IMR-90 (cell line): ENCODE measurements at regions not wholly inside any gene's neighbourhood (a gene's known extent, or its start where the extent isn't known, plus 50 kb on each side); places are given as distances from the start of the nearest gene placed in this dataset.

Experiments
- ATAC-seq: fragments of 200-7000 bp; cut with Tn5 transposase; 2 replicates; pipeline ENCODE4 v1.9.1; 2020; ENCODE audit warnings: low read depth, mild to moderate bottlenecking, moderate library complexity
- BruUV-seq: library from RNA; stranded (reverse); fragments of 400-500 nt; replicated peaks from 2 replicates; lab custom pipeline; 2021; lab: Mats Ljungman, UMichigan
- CTCF ChIA-PET: fragments of 300-600 bp; formaldehyde crosslinking; extraction: SDS; loops from one replicate; lab custom pipeline; 2021; ENCODE audit warnings: antibody characterized with exemption; lab: Yijun Ruan, JAX
- POLR2A ChIA-PET: fragments of 300-600 bp; sonication (Branson Sonifier 250); formaldehyde crosslinking; loops from one replicate; lab custom pipeline; 2022; ENCODE audit warnings: antibody characterized with exemption; ENCODE audit not compliant: unreplicated experiment; lab: Charles Lee
- DNase-seq: peaks from one replicate; pipeline ENCODE4 v3.0.0; 2013
- H2AFZ ChIP-seq: replicated peaks from 2 replicates; pipeline ENCODE3; 2013; ENCODE audit warnings: low read length, mild to moderate bottlenecking; ENCODE audit not compliant: poor library complexity
- H2AK5ac ChIP-seq: 2 replicates; pipeline ENCODE4 v1.6.1; 2013; ENCODE audit warnings: low read depth, low read length, inconsistent platforms
- H2AK9ac ChIP-seq: replicated peaks from 2 replicates; pipeline ENCODE3; 2013; ENCODE audit warnings: mild to moderate bottlenecking, low read depth, low read length, moderate library complexity; ENCODE audit not compliant: poor library complexity
- H2BK120ac ChIP-seq: 2 replicates; pipeline ENCODE4 v1.6.1; 2013; ENCODE audit warnings: low read depth, low read length, inconsistent platforms
- H2BK15ac ChIP-seq: 3 replicates; pipeline ENCODE4 v1.6.1; 2013; ENCODE audit warnings: low read depth, low read length, inconsistent platforms
- H2BK20ac ChIP-seq: 2 replicates; pipeline ENCODE4 v1.6.1; 2013; ENCODE audit warnings: low read depth, mild to moderate bottlenecking, inconsistent platforms, low read length, moderate library complexity
- H2BK5ac ChIP-seq: 2 replicates; pipeline ENCODE4 v1.6.1; 2013; ENCODE audit warnings: mild to moderate bottlenecking, low read depth, low read length, inconsistent platforms; ENCODE audit not compliant: poor library complexity, severe bottlenecking
- H3K14ac ChIP-seq: replicated peaks from 2 replicates; pipeline ENCODE4 v1.6.1; 2013; ENCODE audit warnings: low read depth, low read length, inconsistent platforms
- H3K18ac ChIP-seq: 2 replicates; pipeline ENCODE4 v1.6.1; 2013; ENCODE audit warnings: low read depth, low read length, control low read depth
- H3K23ac ChIP-seq: 2 replicates; pipeline ENCODE4 v1.6.1; 2013; ENCODE audit warnings: low read depth, low read length, inconsistent platforms
- H3K27ac ChIP-seq: 2 replicates; pipeline ENCODE4 v1.5.1; 2013; ENCODE audit warnings: mild to moderate bottlenecking, control low read depth, low read length; ENCODE audit not compliant: insufficient read depth
- H3K27me3 ChIP-seq: 2 replicates; pipeline ENCODE4 v1.6.1; 2013; ENCODE audit warnings: low read length; ENCODE audit not compliant: control insufficient read depth, insufficient read depth
- H3K36me3 ChIP-seq: 2 replicates; pipeline ENCODE4 v1.6.1; 2013; ENCODE audit warnings: low read length, mixed read lengths; ENCODE audit not compliant: control insufficient read depth, insufficient read depth
- H3K4ac ChIP-seq: 2 replicates; pipeline ENCODE4 v1.6.1; 2013; ENCODE audit warnings: low read depth, low read length, inconsistent platforms
- H3K4me1 ChIP-seq: 2 replicates; pipeline ENCODE4 v1.6.1; 2013; ENCODE audit warnings: low read length, mixed read lengths; ENCODE audit not compliant: control insufficient read depth, insufficient read depth
- H3K4me2 ChIP-seq: 2 replicates; pipeline ENCODE4 v1.6.1; 2013; ENCODE audit warnings: low read depth, mild to moderate bottlenecking, control low read depth, low read length, moderate library complexity
- H3K4me3 ChIP-seq: 2 replicates; pipeline ENCODE4 v1.5.1; 2013; ENCODE audit warnings: low read depth, mild to moderate bottlenecking, control low read depth, low read length, moderate library complexity; ENCODE audit not compliant: insufficient read depth
- H3K56ac ChIP-seq: 2 replicates; pipeline ENCODE4 v1.6.1; 2013; ENCODE audit warnings: low read length, inconsistent platforms; ENCODE audit not compliant: insufficient read depth; ENCODE audit errors: extremely low read depth
- H3K79me1 ChIP-seq, 2 experiments: 2 replicates each; pipeline ENCODE4 v1.6.1; 2013; ENCODE audit warnings: low read length in 2 of 2, inconsistent platforms in 1 of 2, low read depth in 1 of 2
- H3K9ac ChIP-seq: 2 replicates; pipeline ENCODE4 v1.6.1; 2013; ENCODE audit warnings: low read depth, low read length, control low read depth
- H3K9me1 ChIP-seq: 2 replicates; pipeline ENCODE4 v1.6.1; 2013; ENCODE audit warnings: low read length, inconsistent platforms; ENCODE audit not compliant: insufficient read depth
- H3K9me3 ChIP-seq: 2 replicates; pipeline ENCODE4 v1.6.1; 2013; ENCODE audit warnings: low read length; ENCODE audit not compliant: control insufficient read depth, insufficient read depth
- H4K20me1 ChIP-seq: 2 replicates; pipeline ENCODE4 v1.6.1; 2013; ENCODE audit warnings: low read length, inconsistent platforms; ENCODE audit not compliant: insufficient read depth
- H4K5ac ChIP-seq: 2 replicates; pipeline ENCODE4 v1.6.1; 2013; ENCODE audit warnings: mild to moderate bottlenecking, low read depth, low read length, control low read depth
- H4K8ac ChIP-seq, 2 experiments: 2 replicates each; pipeline ENCODE4 v1.6.1; 2013; ENCODE audit warnings: low read depth in 2 of 2, low read length in 2 of 2, control low read depth in 1 of 2, inconsistent platforms in 1 of 2
- H4K91ac ChIP-seq: 2 replicates; pipeline ENCODE4 v1.6.1; 2013; ENCODE audit warnings: low read depth, low read length, inconsistent platforms; ENCODE audit not compliant: insufficient read depth
- BHLHE40 ChIP-seq: fragments of 150-350 bp; IDR thresholded peaks from 2 replicates; pipeline ENCODE4 v1.6.1; 2016; ENCODE audit warnings: mild to moderate bottlenecking, low read depth, low read length
- CEBPB ChIP-seq: IDR thresholded peaks from 2 replicates; pipeline ENCODE4 v1.6.1; 2012; ENCODE audit warnings: low read depth, low read length, improper control_type of control experiment
- CHD1 ChIP-seq: IDR thresholded peaks from 2 replicates; pipeline ENCODE4 v1.6.1; 2012; ENCODE audit warnings: low read depth, low read length, improper control_type of control experiment
- FOS ChIP-seq: fragments of 150-350 bp; IDR thresholded peaks from 2 replicates; pipeline ENCODE4 v1.6.1; 2016; ENCODE audit warnings: low read depth, low read length
- MAFK ChIP-seq: IDR thresholded peaks from 2 replicates; pipeline ENCODE4 v1.6.1; 2012; ENCODE audit warnings: low read depth, low read length, improper control_type of control experiment
- MAZ ChIP-seq: IDR thresholded peaks from 2 replicates; pipeline ENCODE4 v1.6.1; 2012; ENCODE audit warnings: low read depth, mild to moderate bottlenecking, low read length, improper control_type of control experiment, moderate library complexity, borderline replicate concordance
- MXI1 ChIP-seq: IDR thresholded peaks from 2 replicates; pipeline ENCODE4 v1.6.1; 2012; ENCODE audit warnings: low read depth, mild to moderate bottlenecking, low read length, moderate library complexity, borderline replicate concordance
- NFE2L2 ChIP-seq: fragments of 150-350 bp; IDR thresholded peaks from 2 replicates; pipeline ENCODE4 v1.6.1; 2016; ENCODE audit warnings: low read depth, mild to moderate bottlenecking, low read length
- POLR2A ChIP-seq: IDR thresholded peaks from 2 replicates; pipeline ENCODE4 v1.6.1; 2012; ENCODE audit warnings: mild to moderate bottlenecking, low read depth, low read length
- RAD21 ChIP-seq: IDR thresholded peaks from 2 replicates; pipeline ENCODE4 v1.6.1; 2012; ENCODE audit warnings: low read length, improper control_type of control experiment
- RCOR1 ChIP-seq: IDR thresholded peaks from 2 replicates; pipeline ENCODE4 v1.6.1; 2012; ENCODE audit warnings: mild to moderate bottlenecking, low read length, improper control_type of control experiment; ENCODE audit not compliant: insufficient replicate concordance
- RFX5 ChIP-seq: IDR thresholded peaks from 2 replicates; pipeline ENCODE4 v1.8.0; 2012; ENCODE audit warnings: low read depth, mild to moderate bottlenecking, low read length, moderate library complexity
- SMC3 ChIP-seq: fragments of 150-350 bp; IDR thresholded peaks from 2 replicates; pipeline ENCODE4 v1.6.1; 2016; ENCODE audit warnings: low read depth, mild to moderate bottlenecking, antibody characterized with exemption, low read length, moderate library complexity
- WGBS, 2 experiments: methylation state at CpG; one replicate each; pipeline versions ENCODE4 v1.1.5 to v1.1.7; 2013; ENCODE audit warnings: missing lambda C conversion rate in 2 of 2; ENCODE audit not compliant: insufficient read length in 1 of 2; ENCODE audit errors: extremely low coverage in 2 of 2; 5-methylcytosine and 5-hydroxymethylcytosine counted together
- dilution Hi-C: fragments of 300-500 bp; cut with HindIII; formaldehyde crosslinking; loops from one replicate; pipeline ENCODE4 v1.14.3; 2018; ENCODE audit warnings: low sequenced_read_pairs; ENCODE audit not compliant: unreplicated experiment
- in situ Hi-C: fragments of 300-500 bp; cut with MboI; formaldehyde crosslinking; loops from 3 replicates; pipeline ENCODE4 v1.14.3; 2019; ENCODE audit warnings: low sequenced_read_pairs, inconsistent platforms, mixed read lengths
- intact Hi-C: fragments of 100-400 bp; cut with micrococcal nuclease; formaldehyde crosslinking; loops from 2 replicates; pipeline ENCODE4 v1.10.0; 2022
- TF ChIP-seq, protein P1 (sequence below): conservative IDR thresholded peaks from 2 replicates; pipeline ENCODE4 v1.5.1; 2012; ENCODE audit warnings: mild to moderate bottlenecking, low read depth, low read length, improper control_type of control experiment
- TF ChIP-seq, protein P2 (sequence below): fragments of 150-350 bp; IDR thresholded peaks from 2 replicates; pipeline ENCODE4 v1.6.1; 2016; ENCODE audit warnings: low read depth, mild to moderate bottlenecking, low read length, moderate library complexity, borderline replicate concordance
- TF ChIP-seq, protein P3 (sequence below): fragments of 150-350 bp; IDR thresholded peaks from 2 replicates; pipeline ENCODE4 v1.6.1; 2017; ENCODE audit warnings: mild to moderate bottlenecking, antibody characterized with exemption, low read length, low read depth

DNA sequence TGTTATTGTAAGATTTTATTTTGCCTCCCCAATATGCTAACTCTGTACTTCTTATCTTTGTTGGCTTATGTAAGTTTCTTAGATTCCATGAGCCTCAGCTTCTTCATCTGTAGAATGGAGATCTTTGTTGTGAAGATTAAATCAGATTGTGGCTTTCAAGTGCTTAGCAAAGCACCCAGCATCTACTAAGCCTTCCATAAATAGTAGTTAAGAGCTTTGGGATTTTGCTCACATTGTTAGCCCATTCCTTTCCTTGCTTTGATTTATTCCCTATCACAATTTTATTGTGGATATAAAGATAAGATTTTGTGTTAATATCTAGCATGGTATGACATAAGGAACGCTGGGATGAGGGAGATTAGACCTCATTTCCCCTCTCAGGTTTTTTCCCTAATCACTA is 501.4 kb downstream of the PYDC2 start:
- Histone ChIP-seq H3K27me3 (no peaks in the 10 kb centered on the region), H2BK120ac (no peak overlapping the region), H3K9me1 (no peaks in the 10 kb centered on the region), H2AK5ac (no peak overlapping the region), H4K20me1 (no peaks in the 10 kb centered on the region), H4K5ac (no peak overlapping the region), H3K4me2 (no peak overlapping the region), H3K79me1 (no peaks in the 10 kb centered on the region), H2BK5ac (no peak overlapping the region), H4K91ac (no peak overlapping the region), H3K4me1 (no peaks in the 10 kb centered on the region), H2AK9ac (no peak overlapping the region), H3K4ac (no peak overlapping the region), H3K9ac (no peak overlapping the region), H2BK20ac (no peak overlapping the region), H3K18ac (no peak overlapping the region), H3K23ac (no peak overlapping the region), H3K4me3 (no peak overlapping the region), H3K27ac (no peak overlapping the region), H3K9me3 (peaks cover 3% of the 10 kb centered on the region; the same call in 1 of the 2 replicates), H2BK15ac (no peak overlapping the region), H2AFZ (no peak overlapping the region), H3K56ac (no peak overlapping the region), H3K14ac (no peak overlapping the region), H3K36me3 (no peaks in the 10 kb centered on the region), H4K8ac (no peak overlapping the region)
- TF ChIP-seq MAZ (no peak), RAD21 (no peak), SMC3 (no peak), FOS (no peak), BHLHE40 (no peak), MXI1 (no peak), CHD1 (no peak), CEBPB (no peak), NFE2L2 (no peak), POLR2A (no peak), MAFK (no peak), RFX5 (no peak), RCOR1 (no peak)
- TF ChIP-seq, protein P1, sequence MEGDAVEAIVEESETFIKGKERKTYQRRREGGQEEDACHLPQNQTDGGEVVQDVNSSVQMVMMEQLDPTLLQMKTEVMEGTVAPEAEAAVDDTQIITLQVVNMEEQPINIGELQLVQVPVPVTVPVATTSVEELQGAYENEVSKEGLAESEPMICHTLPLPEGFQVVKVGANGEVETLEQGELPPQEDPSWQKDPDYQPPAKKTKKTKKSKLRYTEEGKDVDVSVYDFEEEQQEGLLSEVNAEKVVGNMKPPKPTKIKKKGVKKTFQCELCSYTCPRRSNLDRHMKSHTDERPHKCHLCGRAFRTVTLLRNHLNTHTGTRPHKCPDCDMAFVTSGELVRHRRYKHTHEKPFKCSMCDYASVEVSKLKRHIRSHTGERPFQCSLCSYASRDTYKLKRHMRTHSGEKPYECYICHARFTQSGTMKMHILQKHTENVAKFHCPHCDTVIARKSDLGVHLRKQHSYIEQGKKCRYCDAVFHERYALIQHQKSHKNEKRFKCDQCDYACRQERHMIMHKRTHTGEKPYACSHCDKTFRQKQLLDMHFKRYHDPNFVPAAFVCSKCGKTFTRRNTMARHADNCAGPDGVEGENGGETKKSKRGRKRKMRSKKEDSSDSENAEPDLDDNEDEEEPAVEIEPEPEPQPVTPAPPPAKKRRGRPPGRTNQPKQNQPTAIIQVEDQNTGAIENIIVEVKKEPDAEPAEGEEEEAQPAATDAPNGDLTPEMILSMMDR = no peak
- TF ChIP-seq, protein P2, sequence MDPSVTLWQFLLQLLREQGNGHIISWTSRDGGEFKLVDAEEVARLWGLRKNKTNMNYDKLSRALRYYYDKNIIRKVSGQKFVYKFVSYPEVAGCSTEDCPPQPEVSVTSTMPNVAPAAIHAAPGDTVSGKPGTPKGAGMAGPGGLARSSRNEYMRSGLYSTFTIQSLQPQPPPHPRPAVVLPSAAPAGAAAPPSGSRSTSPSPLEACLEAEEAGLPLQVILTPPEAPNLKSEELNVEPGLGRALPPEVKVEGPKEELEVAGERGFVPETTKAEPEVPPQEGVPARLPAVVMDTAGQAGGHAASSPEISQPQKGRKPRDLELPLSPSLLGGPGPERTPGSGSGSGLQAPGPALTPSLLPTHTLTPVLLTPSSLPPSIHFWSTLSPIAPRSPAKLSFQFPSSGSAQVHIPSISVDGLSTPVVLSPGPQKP = no peak
- TF ChIP-seq, protein P3, sequence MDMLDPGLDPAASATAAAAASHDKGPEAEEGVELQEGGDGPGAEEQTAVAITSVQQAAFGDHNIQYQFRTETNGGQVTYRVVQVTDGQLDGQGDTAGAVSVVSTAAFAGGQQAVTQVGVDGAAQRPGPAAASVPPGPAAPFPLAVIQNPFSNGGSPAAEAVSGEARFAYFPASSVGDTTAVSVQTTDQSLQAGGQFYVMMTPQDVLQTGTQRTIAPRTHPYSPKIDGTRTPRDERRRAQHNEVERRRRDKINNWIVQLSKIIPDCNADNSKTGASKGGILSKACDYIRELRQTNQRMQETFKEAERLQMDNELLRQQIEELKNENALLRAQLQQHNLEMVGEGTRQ = no peak
- no CpG with 5 or more reads among the region's 1 CpG for WGBS, 2 experiments
- intact Hi-C loops = no loop called here
- ATAC-seq (no peak), DNase-seq (no peak)
- dilution Hi-C loops = no loop called here
- ChIA-PET POLR2A (no interaction called here), CTCF (no interaction called here)
- no TSS peak for BruUV-seq
- in situ Hi-C loops = no loop called here
